ENCODE measurements at regions not wholly inside any gene's neighbourhood (a gene's known extent, or its start where the extent isn't known, plus 50 kb on each side); places are given as distances from the start of the nearest gene placed in this dataset.

GRCh38 chr12:32031109-32031508, 71.9 kb downstream of the RESF1 start:
- TF ChIP-seq, protein P1, sequence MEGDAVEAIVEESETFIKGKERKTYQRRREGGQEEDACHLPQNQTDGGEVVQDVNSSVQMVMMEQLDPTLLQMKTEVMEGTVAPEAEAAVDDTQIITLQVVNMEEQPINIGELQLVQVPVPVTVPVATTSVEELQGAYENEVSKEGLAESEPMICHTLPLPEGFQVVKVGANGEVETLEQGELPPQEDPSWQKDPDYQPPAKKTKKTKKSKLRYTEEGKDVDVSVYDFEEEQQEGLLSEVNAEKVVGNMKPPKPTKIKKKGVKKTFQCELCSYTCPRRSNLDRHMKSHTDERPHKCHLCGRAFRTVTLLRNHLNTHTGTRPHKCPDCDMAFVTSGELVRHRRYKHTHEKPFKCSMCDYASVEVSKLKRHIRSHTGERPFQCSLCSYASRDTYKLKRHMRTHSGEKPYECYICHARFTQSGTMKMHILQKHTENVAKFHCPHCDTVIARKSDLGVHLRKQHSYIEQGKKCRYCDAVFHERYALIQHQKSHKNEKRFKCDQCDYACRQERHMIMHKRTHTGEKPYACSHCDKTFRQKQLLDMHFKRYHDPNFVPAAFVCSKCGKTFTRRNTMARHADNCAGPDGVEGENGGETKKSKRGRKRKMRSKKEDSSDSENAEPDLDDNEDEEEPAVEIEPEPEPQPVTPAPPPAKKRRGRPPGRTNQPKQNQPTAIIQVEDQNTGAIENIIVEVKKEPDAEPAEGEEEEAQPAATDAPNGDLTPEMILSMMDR (IDR thresholded peaks at IDR 0.05; ENCODE audit: insufficient read depth, low read depth, low read length) = no peak
- Histone ChIP-seq H3K36me3 (ENCODE audit: control insufficient read depth, insufficient read depth, low read length) (no peaks in the 10 kb centered on the region), H3K27me3 (ENCODE audit: control insufficient read depth, insufficient read depth, low read length) (no peaks in the 10 kb centered on the region), H3K4me3 (ENCODE audit: low read depth, low read length) (no peak overlapping the region)
- DNase-seq (ENCODE audit: low read depth) = no peak
- ChIA-PET POLR2A (interaction anchor here (0.6 kb wide), 1 partner anchor 472 kb away, joined by 3 read pairs; no protein-coding TSS in a partner anchor), CTCF (no interaction called here)

- H3K4me3 ChIP-seq (ENCODE audit: low read depth, low read length) = no peak overlapping the region
- ChIA-PET CTCF (no interaction called here), POLR2A (no interaction called here)
- no peaks in the 10 kb centered on the region for H3K27me3 ChIP-seq (ENCODE audit: control insufficient read depth, insufficient read depth, low read length)
- TF ChIP-seq, protein P1 (IDR thresholded peaks at IDR 0.05; ENCODE audit: insufficient read depth, low read depth, low read length) = no peak
- DNase-seq (ENCODE audit: low read depth) = peak; percentile 38
- no peaks in the 10 kb centered on the region for H3K36me3 ChIP-seq (ENCODE audit: control insufficient read depth, insufficient read depth, low read length)
These were observed 73.1 kb downstream of the RESF1 start for GRCh38 chr12:32032205-32032810.

DNA sequence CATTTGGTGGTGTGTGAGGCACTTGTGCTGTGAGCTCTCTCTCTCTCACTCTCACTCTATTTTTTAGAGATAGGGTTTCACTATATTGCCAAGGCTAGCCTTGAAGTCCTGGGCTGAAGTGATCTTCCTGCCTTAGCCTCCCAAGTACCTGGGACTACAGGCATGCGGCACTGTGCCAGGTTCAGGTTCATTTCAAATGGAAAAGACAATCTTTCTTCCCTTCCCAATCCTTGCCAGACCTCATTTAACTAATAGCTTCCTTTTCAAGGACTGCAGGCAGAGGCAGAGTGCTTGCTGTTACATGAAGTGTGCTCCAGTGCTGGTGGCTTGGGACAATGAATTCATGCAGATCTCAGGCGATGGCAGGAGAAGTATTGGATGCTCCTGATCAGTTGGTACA, 73.2 kb upstream of the BICD1 start:
- POLR2A ChIA-PET = no interaction called here
- H3K36me3 ChIP-seq (ENCODE audit: control insufficient read depth, insufficient read depth, low read length) = no peaks in the 10 kb centered on the region
- no peaks in the 10 kb centered on the region for H3K27me3 ChIP-seq (ENCODE audit: control insufficient read depth, insufficient read depth, low read length)
- CTCF ChIA-PET = interaction anchor here (0.7 kb wide), 1 partner anchor 51 kb away, joined by 3 read pairs; no protein-coding TSS in a partner anchor
- no peak for DNase-seq (ENCODE audit: low read depth)
- TF ChIP-seq, protein P1 (IDR thresholded peaks at IDR 0.05; ENCODE audit: insufficient read depth, low read depth, low read length) = no peak
- no peak overlapping the region for H3K4me3 ChIP-seq (ENCODE audit: low read depth, low read length)

GRCh38 chr12:32034045-32034444, 72.6 kb upstream of the BICD1 start:
- Histone ChIP-seq H3K27me3 (ENCODE audit: control insufficient read depth, insufficient read depth, low read length) (no peaks in the 10 kb centered on the region), H3K4me3 (ENCODE audit: low read depth, low read length) (no peak overlapping the region), H3K36me3 (ENCODE audit: control insufficient read depth, insufficient read depth, low read length) (no peaks in the 10 kb centered on the region)
- POLR2A ChIA-PET = no interaction called here
- CTCF ChIA-PET = interaction anchor here (0.5 kb wide), 1 partner anchor 381 kb away, joined by 3 read pairs; no protein-coding TSS in a partner anchor
- no peak for DNase-seq (ENCODE audit: low read depth)
- TF ChIP-seq, protein P1 (IDR thresholded peaks at IDR 0.05; ENCODE audit: insufficient read depth, low read depth, low read length) = no peak

DNA sequence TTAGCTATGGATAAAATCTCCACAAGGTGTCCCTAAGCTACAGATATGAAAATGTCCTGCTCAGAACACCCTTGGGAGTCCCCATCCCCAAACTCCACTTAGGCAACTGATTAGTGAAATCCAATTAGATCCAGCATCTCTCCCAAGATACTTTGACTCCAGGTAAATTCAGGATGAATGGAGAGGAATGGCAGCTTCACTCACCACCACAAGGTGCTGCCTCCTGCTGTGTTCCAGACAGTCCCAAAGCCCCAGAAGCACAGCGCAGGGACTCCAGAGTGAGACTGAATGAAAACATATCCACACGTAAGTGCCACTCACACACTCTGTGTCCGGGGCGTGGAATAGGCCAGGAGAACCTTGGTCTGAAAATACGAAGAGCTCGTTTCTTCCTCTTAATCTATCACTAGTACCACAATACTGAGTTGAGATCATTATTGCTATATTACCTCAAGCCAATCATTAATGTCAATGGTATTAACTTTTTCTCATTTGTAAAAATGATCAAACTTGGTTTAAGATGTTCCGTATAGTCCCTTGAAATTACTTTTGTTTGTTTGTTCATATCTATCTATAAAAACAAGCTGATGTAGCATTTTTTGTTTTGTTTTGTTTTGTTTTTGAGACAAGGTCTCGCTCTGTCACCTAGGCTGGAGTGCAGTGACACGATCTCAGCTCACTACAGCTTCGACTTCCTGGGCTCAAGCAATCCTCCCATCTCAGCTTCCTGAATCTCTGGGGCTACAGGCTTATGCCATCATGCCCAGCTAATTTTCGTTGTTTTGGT, 70.0 kb upstream of the BICD1 start:
- TF ChIP-seq, protein P1 (IDR thresholded peaks at IDR 0.05; ENCODE audit: insufficient read depth, low read depth, low read length) = no peak
- Histone ChIP-seq H3K36me3 (ENCODE audit: control insufficient read depth, insufficient read depth, low read length) (no peaks in the 10 kb centered on the region), H3K4me3 (ENCODE audit: low read depth, low read length) (no peak overlapping the region), H3K27me3 (ENCODE audit: control insufficient read depth, insufficient read depth, low read length) (no peaks in the 10 kb centered on the region)
- ChIA-PET CTCF (no interaction called here), POLR2A (interaction anchor here (0.7 kb wide), 2 partner anchors 47 to 300 kb away, joined by 3 to 8 read pairs; no protein-coding TSS in a partner anchor)
- DNase-seq (ENCODE audit: low read depth) = no peak
